Ovary (tissue), 3 donors: ENCODE measurements at regions not wholly inside any gene's neighbourhood (a gene's known extent, or its start where the extent isn't known, plus 50 kb on each side); places are given as distances from the start of the nearest gene placed in this dataset.

ENCODE experiments used
- POLR2A ChIP-seq: fragments of 450-650 bp; IDR thresholded peaks from one replicate; pipeline ENCODE4 v1.6.1; 2017; ENCODE audit warnings: antibody characterized with exemption, mild to moderate bottlenecking, moderate library complexity
- TF ChIP-seq, protein P1 (sequence below), 3 donors: fragments of 450-650 bp in 2 of 3; fragments of 200-600 bp in 1 of 3; IDR thresholded peaks; one replicate each; pipeline versions ENCODE4 v1.5.1 to v1.8.0; 2016 to 2022; ENCODE audit warnings: antibody characterized with exemption in 3 of 3, mild to moderate bottlenecking in 1 of 3
- donor health status: DM: no; HTN: no; CAD: no.

DNA sequence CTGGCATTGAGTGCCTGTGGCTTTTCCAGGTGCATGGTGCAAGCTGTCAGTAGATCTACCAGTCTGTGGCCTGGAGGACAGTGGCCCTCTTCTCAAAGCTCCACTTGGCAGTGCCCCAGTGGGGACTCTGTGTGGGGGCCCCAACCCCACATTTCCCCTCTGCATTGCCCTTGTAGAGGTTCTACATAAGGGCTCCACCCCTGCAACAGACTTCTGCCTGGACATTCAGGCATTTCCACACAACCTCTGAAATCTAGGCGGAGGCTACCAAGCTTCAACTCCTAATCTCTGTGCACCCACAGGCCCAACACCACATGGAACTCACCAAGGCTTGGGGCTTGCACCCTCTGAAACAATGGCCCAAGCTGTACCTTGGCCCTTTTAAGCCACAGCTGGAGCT is 102.7 kb upstream of the PLEKHG7 start:
- TF ChIP-seq POLR2A: no peak
- TF ChIP-seq, protein P1, sequence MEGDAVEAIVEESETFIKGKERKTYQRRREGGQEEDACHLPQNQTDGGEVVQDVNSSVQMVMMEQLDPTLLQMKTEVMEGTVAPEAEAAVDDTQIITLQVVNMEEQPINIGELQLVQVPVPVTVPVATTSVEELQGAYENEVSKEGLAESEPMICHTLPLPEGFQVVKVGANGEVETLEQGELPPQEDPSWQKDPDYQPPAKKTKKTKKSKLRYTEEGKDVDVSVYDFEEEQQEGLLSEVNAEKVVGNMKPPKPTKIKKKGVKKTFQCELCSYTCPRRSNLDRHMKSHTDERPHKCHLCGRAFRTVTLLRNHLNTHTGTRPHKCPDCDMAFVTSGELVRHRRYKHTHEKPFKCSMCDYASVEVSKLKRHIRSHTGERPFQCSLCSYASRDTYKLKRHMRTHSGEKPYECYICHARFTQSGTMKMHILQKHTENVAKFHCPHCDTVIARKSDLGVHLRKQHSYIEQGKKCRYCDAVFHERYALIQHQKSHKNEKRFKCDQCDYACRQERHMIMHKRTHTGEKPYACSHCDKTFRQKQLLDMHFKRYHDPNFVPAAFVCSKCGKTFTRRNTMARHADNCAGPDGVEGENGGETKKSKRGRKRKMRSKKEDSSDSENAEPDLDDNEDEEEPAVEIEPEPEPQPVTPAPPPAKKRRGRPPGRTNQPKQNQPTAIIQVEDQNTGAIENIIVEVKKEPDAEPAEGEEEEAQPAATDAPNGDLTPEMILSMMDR (IDR thresholded peaks at IDR 0.05): no peak
